ENCODE measurements at regions not wholly inside any gene's neighbourhood (a gene's known extent, or its start where the extent isn't known, plus 50 kb on each side); places are given as distances from the start of the nearest gene placed in this dataset.

GRCh38 chr5:89127191-89127590 lies 244.2 kb upstream of the MEF2C start:
- TF ChIP-seq CTCF (IDR thresholded peaks at IDR 0.05; ENCODE audit: insufficient read depth, low read depth, low read length): no peak
- TF ChIP-seq EZH2 (IDR thresholded peaks at IDR 0.05; ENCODE audit: insufficient read depth, low read length): no peak
